HuH-7.5 (cell line): ENCODE measurements at regions not wholly inside any gene's neighbourhood (a gene's known extent, or its start where the extent isn't known, plus 50 kb on each side); places are given as distances from the start of the nearest gene placed in this dataset.
A peak's percentile ranks its signal among the peaks of the same experiment; 100 is the strongest.

Experiments
- DNase-seq: peaks from one replicate; pipeline ENCODE4 v3.0.0; 2011; ENCODE audit warnings: low spot score

DNA sequence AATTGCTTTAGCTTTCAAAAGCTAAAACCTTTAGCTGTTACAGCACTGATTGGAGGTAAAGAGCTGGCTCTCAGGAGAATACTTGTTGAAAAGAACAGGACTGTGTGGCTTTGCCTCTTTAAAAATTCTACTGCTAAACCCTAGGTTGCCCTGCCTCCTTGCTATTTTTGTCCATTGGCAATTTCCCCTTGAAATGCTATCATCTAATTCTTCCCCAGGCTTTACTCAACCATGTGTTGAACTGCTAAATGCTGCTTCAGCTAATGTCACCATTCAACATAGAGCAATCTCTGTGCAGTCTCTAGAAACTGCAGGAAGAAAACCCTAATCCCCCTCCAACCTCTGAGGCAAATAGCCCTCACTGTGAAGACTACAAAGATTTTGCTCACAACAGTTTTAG lies 203.7 kb upstream of the ARX start:
- DNase-seq, result no peak

DNA sequence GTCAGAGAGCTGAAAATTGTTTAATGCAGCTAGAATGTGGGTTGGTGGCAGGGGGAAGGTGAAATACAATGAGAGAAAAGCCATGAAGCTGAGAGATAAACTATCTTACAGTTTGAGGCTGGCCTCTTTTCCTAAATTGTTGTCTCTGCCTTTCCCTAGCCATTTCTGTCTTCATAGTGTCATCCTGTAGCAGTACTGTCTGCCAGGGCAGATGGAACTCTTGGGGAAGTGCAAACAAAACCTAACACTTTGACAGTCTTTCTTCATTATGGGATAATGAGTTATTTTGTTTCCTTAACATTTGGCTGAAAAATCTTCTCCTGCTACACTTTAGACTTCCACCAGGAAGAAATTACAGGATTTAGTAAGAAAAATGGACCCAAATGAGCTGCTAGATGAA lies 197.8 kb upstream of the ARX start:
- DNase-seq, result no peak

DNA sequence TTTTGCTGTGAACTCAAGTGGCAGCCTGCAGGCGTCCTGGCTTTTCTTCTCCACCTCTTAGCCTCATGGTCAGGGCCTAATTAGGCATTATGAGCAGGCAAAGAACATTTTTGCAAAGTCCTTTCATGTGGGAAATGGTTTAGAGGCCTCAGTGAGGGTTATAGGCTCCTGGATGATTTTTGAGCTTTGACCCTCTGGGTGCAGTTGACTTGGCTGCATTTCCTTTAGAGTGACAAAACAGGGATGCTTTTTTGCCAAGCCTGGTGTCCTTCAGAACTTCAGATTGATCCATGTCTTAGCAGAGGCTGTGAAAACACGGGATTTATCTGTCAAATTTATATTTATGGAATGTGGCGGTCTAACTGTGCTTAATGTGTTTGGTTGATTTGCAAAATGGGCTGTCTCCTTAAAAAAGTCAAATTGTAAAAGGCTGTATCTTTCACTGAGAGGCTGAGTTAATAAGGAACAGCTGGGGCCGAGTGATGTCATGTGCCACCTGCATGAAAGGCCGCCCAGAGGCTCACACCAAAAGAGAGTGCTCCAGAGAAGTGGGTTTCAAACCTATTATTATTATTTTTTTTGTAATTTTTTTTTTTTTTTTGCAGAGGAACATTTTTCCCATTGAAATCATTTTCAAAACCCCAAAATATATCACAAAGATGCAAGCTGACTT lies 192.2 kb upstream of the ARX start:
- no peak for DNase-seq

DNA sequence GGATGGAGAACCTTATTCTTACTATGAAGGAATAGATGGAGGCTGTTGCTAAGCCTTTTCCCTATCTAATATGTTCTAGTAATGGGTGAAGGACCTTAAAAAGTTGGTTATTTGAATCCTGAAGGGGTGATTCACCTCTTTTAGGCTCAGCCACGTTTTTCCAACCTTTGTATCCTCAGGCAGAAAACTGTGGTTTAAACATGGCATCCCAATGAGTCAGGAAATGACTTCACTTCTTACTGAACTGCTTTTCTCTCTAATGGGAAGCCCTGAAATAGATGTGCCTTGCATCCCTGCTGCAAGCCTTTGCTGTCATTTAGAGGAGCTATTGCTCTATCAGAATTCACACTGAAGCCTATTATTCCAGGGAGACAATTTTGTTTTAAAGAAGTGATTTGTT lies 191.0 kb upstream of the ARX start:
- DNase-seq, result no peak

DNA sequence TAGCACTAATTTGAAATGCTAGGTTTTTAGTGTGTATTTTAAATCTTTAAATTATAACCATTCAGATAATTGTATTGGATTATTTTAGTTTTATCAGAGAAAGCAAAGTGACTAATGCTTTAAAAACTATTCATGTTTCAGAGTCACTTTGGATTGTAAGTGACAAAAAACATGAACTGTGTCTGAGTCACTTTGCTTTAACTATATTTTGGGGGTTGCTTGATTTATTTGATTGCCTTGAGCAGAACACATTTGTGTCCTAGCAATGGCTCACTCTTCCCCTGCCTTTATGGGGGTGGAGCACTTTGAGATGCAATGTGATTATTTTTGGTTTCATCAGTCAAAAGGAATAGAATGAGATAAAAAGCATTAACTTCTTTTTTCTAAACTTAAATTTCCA lies 188.4 kb upstream of the ARX start:
- no peak for DNase-seq

DNA sequence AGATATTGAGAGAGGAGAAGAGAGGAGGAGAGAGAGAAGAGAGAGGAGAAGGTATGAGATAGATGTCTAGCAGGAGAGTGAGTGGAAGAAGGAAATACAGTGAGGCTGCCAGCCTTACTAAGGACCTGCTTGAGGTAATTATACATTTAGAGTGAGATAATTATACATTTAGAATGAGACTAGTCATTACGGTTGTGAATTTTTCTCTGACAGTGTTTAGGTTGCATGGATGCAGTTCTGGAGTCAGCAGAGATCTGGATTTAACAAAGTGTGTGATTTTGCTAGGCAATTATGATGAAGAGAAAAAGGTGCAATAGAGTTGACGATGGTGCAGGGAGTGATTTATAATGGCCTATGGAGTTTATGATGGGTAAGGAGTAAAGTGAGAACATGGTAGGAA lies 187.1 kb upstream of the ARX start:
- no peak for DNase-seq

DNA sequence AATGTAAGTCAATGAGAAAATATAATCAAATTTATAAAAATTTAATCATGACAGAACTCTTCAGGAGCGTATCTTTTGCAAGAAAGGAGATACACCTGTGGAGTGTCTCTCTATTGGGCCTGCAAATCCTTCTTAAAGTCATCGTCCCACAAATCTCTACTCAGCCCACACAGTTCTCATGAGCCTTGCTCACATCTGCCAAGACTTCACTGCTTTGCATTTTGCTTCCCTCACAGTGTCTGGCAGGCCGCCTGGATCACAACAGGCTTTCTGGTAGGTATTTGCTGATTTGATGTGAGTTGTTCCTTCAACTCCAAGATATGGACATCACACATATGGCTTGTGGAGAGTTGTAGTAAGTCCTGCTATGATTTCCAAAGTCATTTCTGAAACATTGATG lies 183.1 kb upstream of the ARX start:
- no peak for DNase-seq

DNA sequence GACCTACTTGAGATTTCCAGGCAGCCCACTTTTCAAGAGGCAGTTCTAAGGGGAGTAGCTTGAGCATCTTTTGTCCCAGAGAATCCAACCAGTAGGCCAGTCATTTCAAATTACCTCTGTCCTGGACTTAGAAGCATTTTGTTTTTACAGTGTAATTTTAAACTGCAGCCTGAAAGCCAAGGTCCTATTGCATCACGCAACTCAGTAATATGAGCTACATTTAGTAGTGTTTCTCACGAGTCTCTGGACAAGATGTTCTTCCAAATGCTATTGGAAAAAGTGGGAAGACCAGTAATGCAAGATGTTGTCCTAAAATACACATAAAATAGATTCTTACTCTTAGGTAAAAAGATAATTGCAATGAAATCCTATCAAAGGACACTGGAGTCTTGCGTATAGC lies 182.5 kb upstream of the ARX start:
- no peak for DNase-seq

DNA sequence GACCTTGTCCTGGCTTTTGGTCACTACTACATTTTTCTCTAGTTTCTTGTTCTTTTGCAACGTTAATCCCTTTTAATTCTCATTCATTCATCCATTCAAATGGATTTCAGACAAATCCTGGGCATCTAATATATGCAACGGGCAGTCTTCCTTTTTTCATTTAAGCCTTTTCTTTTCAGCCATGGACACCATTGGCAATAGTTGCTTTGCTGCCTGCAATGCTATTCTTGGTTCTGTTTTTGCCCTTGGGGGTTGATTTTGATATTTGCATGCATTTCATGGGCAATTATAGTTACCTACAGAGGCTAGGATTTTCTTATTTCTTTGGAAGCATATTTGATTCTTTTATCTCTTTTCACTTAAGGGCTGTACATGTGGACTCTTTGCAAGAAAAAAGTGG lies 180.5 kb upstream of the ARX start:
- DNase-seq, result no peak

DNA sequence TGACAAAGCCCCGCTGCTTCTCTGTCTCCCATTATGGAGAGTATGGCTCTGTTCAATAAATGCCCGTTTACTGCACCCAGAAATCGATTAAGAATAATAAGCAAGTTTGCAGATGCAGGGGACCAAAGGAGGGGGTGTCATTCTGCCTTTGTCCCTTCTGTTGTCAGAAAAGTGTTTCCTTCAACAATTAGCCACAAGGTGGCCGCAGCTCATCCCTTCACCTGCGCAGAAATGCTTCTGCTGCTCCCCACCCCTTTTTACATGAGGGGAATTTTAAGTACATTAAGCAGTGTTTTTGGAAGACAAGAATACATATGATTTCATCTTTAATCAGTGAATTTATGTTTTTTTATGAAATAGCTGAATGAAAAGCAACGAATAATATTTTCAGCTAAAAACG lies 175.6 kb upstream of the ARX start:
- peak; percentile 2 for DNase-seq

DNA sequence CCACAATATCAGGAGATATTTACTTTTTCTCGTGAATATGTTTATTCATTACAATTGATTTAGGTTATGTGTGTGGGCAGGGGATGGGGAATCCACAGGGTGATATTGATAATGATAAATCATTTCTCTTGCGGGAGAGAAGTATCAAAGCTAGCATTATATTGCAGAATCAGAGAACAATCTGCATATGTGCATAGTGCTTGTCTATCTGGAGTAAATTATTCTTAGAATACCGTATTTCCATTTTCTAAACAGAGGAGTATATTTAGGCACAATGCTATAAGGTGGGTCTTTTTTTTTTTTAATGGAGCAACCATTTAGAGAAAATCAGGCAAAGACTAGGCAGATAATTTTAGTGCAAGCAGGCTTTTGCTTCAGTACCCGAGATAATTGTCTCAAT lies 166.0 kb upstream of the ARX start:
- DNase-seq, result no peak

DNA sequence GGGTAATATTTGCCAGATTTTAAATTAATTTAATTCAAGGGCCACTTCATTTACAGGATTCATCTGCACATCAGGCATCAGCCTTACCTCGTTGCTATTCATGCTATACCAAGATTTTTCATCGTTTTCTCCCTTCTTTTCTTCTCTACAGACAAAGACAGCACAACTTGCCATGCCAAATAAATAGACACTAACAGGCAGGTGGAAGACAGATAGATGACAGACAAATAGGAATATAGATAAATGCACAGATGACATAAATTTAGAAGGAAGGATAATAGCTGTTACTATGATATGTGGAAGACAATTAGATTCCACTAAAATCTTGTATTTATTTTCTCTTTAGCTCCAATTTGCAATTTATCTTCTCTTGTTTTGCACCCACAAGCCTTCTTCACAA lies 164.5 kb upstream of the ARX start:
- DNase-seq, result no peak

DNA sequence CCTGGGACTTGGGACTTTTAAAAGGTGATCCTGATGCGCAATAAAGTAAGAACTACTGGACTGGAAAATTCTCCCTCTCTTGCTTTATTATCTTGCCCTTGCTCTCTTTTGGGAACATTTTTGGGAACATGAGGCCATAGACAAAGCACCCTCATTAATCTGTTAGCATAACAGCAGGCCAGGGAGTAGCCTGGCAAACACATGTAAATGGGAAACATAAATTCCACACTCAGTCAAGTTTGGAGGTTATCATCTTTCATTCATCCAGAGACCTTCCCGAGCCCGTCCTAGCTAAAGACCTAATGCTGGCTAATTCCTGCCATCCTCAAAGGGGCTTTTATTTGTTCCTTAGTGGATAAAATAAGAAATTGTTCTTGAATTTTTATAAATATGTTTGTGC lies 162.8 kb upstream of the ARX start:
- no peak for DNase-seq

DNA sequence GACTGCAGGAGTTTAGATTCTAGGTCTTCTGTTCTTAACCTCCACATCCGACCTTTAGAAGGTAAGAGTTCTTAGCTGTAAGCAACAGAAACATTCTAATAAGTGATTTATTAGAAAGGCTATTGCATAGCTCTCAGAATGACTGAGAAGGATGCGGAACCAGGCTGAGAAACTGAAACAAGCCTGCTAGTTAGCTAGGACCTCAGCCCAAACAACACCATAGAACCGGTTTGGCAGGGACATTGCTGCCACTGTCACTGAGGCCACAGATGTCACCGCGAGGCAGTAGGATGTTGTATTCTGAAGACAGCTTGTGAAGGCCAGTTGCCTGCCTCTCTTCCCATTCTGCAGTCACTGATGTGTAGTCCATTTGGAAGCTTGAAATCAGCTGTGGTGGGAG lies 160.0 kb upstream of the ARX start:
- DNase-seq, result no peak

DNA sequence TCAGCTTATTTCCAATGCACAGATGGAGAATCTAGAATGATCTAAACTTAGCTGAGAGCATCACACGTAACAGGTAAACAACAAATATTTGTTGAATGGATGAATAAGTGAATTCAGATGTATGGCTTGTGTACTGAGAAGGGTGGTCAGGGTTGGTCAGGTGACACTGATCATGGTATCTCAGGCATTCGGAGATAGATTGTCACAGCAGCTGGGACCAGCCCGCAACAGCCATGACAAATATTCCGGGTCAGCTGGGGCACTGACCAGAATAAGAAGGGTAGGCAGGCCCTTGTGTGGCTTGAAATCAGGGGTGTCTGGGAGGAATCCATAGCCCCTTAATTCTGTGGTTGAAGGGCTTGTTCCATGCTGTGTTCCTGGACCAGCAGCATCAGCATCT lies 159.4 kb upstream of the ARX start:
- no peak for DNase-seq

DNA sequence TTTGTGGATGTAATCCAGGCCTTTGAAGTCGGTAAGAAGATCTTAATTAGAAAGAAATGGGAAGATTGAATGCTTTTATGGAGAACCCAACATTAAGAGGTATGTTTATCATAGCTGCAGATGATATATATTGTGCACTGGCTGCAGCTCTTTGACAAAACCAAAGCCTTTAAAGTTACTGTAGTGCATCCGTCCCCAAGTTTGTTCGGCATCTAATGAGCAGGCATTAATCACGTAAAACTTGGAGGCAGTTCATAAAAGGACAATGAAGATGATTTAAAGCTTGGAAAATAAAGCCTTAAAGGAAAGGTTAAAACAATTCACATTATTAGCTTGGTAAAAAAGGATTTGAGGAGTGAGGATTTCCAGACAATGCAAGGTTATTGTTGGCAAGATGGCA lies 150.8 kb upstream of the ARX start:
- DNase-seq, result no peak

DNA sequence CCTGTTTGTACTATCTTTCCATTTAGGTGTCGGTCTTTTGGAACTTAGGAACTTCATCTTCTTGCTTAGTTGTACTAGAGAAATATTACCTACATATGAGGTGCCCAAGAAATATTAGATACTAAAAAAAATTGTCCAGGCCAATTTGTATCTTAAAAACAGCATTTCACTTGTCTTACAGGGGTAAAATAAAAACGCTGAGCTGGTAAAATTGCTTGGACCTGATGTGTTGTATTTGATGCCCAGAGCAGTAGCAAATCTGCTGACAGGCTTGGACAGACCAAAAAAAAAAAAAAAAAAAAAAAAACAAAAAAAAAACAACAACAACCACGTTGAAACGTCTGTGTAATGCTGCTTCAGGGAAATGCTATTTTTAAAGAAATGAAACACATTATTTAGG lies 150.4 kb upstream of the ARX start:
- DNase-seq, result no peak

DNA sequence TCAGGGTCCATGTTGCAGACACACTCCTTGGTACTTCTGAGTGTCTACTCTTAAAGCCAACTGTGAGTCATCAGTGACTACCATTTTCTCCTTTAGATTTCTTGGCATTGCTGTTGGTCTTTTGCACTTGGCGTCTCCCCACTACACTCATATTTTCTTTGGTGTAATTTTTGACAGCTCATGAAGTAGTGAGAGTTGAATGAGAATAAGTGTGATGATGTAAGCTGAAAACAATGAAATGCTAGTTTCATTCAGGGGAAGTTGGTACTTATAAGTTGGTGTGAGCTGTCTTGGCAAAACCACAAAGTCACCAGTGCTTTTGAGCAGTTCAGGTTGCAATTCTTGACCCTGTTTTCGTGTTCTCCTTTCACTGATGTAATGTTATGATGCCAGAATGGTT lies 142.9 kb upstream of the ARX start:
- no peak for DNase-seq

DNA sequence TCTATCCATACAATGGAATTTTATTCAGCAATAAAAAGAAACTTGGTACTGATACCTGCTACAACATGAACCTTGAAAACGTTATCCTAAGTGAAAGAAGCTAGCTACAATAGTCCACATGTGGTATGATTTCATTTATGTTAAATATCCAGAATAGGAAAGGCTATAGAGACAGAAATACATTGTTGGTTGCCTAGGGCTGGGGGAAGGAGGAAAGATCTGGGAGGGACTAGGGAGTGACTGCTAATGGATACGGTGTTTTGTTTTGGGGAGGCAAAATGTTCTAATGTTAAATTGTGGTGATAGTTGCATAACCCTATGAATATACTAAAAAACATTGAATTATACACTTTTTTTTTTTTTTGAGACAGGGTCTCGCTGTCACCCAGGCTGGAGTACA lies 141.1 kb upstream of the ARX start:
- no peak for DNase-seq

DNA sequence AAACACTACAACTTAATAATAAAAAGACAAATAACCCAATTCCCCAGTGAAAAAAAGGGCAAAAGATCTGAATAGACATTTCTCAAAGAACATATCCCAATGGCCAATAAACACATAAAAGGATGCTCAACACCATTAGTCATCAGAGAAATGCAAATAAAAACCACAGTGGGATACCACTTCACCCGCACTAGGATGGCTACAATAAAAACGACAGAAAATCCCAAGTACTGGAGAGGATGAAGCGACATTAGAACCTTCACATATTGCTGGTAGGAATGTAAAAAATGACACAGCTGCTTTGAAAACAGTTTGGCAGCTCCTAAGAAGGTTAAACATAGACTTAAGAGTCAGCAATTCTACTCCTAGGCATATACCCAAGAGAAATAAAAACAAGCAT lies 140.6 kb upstream of the ARX start:
- DNase-seq, result no peak

DNA sequence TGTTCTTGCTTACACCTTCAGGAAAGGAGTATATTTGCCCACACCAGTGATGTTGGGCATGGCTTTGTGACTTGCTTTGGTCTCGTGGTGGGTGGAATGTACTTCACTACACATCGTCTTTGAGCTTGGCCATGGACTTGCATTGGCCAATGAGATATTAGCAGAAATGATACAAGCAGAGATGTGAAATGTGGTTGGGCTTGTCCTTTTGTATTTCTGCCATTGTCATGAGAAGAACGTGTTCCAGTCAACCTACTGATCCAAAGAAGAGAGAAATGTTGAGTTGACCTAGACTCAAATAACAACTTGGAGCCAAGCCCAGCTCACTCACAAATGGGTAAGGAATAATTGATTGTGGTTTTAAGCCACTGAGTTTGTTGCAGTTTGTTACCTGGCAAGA lies 138.4 kb upstream of the ARX start:
- no peak for DNase-seq

DNA sequence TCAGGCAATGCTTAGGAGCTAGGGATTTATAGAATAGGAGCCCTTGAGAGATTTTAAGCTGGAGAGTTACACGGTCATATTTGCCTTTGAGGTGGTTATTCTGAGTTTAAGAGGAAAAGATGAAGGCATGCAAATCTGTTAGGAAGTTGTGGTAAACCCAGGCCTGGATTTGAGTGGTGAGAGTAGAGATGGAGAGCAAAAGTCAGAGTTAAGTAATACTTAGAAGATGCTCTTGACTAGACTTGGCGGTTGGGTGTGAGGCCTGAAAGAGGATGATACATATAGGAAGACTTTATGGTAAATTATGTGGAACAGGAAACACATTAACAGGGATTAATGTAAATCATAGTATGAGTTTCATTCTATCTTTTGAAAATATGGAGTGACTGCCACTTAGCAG lies 136.0 kb upstream of the ARX start:
- DNase-seq, result no peak

DNA sequence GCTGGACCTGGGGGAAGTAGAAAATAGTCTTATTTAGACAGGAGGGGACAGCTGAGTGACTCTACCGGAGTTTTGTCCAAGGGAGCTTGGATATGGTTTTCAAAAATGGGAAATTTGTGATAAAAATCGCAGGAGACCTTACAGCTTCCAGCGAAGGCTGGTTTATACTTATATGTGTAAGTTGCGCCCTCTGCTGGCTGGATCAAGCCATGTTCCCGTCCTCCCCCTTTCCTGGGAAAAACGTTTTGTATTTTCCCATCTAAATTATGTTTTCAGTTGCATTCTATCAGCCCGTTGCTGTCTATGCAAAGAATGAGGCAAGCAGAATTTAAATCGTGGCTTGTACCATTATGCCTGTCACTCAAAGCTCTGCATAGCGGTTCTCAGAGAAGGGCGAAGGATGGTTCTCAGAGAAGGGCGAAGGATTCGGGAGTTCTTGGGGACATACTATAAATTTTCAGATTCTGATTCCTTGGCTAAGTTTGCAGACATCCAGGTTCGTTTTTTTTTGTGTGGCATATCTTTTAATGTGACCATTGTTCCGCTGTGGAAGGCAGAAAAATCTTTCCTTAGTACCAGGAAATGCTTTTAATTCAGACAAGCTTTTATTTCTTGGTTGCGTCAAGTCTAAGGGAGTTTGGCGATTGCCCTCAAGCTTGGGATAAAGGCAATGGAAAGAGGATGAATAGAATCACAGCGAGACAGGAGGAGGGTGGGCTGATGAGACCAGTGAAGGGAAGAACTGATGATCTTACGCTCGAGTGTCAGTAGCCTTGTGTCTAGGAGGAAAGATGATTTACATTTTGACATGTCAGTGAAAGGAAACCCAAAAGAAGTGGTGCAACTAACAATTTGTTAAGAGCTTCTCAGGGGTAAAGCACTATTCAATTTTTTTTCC lies 128.5 kb upstream of the ARX start:
- DNase-seq, result peak; percentile 6

DNA sequence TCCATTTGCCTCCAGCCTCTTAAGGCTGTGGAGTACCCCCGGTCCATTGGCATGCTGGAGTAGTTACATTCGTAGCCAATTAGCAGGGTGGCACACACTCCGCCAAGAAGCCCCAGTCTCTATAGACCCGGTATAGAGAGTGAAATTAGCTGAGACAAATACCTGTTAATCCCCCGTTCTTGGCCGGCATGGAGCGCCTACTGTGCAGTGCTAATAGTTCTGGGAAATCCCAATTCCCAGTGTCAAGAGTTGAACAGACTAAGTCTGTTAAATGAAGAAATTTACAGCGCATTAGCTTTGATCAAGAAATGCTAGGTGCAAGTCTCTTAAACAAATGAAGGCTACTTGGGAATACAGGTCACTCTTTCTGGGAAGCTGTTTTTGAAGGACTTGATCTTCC lies 127.8 kb upstream of the ARX start:
- no peak for DNase-seq
